Neural cell (in vitro differentiated cells): ENCODE measurements at regions not wholly inside any gene's neighbourhood (a gene's known extent, or its start where the extent isn't known, plus 50 kb on each side); places are given as distances from the start of the nearest gene placed in this dataset.

ENCODE experiments used
- H2AFZ ChIP-seq: fragments of 200-600, 300-800 bp; sonication (generic), shearing (Covaris generic); 2 replicates; pipeline ENCODE4 v1.6.0; 2014; ENCODE audit warnings: low read depth, mild to moderate bottlenecking, antibody characterized with exemption, low read length, moderate library complexity
- H3F3A ChIP-seq: fragments of 200-600 bp; shearing (Covaris generic); 2 replicates; pipeline ENCODE4 v1.6.1; 2016; ENCODE audit warnings: mild to moderate bottlenecking, moderate library complexity, mixed read lengths, antibody characterized with exemption, low read length; ENCODE audit not compliant: insufficient read depth, poor library complexity, severe bottlenecking
- H3K27ac ChIP-seq: fragments of 200-600, 300-800 bp; sonication (generic), shearing (Covaris generic); 2 replicates; pipeline ENCODE4 v1.5.1; 2014; ENCODE audit warnings: mild to moderate bottlenecking, low read length, moderate library complexity
- H3K27me3 ChIP-seq: fragments of 300-800, 200-600 bp; sonication (generic), shearing (Covaris generic); 2 replicates; pipeline ENCODE4 v1.6.0; 2014; ENCODE audit warnings: mild to moderate bottlenecking, low read depth, low read length, moderate library complexity; ENCODE audit not compliant: insufficient read depth
- H3K36me3 ChIP-seq: fragments of 300-800, 200-600 bp; sonication (generic), shearing (Covaris generic); 2 replicates; pipeline ENCODE4 v1.5.1; 2014; ENCODE audit warnings: mild to moderate bottlenecking, antibody characterized with exemption, low read length, moderate library complexity; ENCODE audit not compliant: insufficient read depth
- H3K4me2 ChIP-seq: fragments of 300-800, 200-600 bp; sonication (generic), shearing (Covaris generic); 2 replicates; pipeline ENCODE4 v1.6.0; 2014; ENCODE audit warnings: mild to moderate bottlenecking, low read length
- H3K4me3 ChIP-seq: fragments of 300-800, 200-600 bp; sonication (generic), shearing (Covaris generic); 2 replicates; pipeline ENCODE4 v1.5.1; 2014; ENCODE audit warnings: mild to moderate bottlenecking, low read length, moderate library complexity
- H3K79me2 ChIP-seq: fragments of 200-600 bp; shearing (Covaris generic); replicated peaks from 2 replicates; pipeline ENCODE4 v1.6.0; 2014; ENCODE audit warnings: mild to moderate bottlenecking, low read length, moderate library complexity; ENCODE audit not compliant: insufficient read depth
- H3K9ac ChIP-seq: fragments of 300-800, 200-600 bp; sonication (generic), shearing (Covaris generic); 2 replicates; pipeline ENCODE4 v1.6.1; 2016; ENCODE audit warnings: mild to moderate bottlenecking, low read length, mixed read lengths
- H3K9me2 ChIP-seq: fragments of 200-600 bp; shearing (Covaris generic); 2 replicates; pipeline ENCODE4 v1.6.1; 2016; ENCODE audit warnings: mild to moderate bottlenecking, low read length, mixed read lengths; ENCODE audit not compliant: insufficient read depth
- H3K9me3 ChIP-seq: fragments of 200-600, 300-800 bp; sonication (generic), shearing (Covaris generic); 2 replicates; pipeline ENCODE4 v1.6.1; 2016; ENCODE audit warnings: mild to moderate bottlenecking, mixed run types, low read length, moderate library complexity, mixed read lengths
- H4K20me1 ChIP-seq: fragments of 200-600 bp; shearing (Covaris generic); 2 replicates; pipeline ENCODE4 v1.6.1; 2016; ENCODE audit warnings: mild to moderate bottlenecking, mixed run types; ENCODE audit not compliant: insufficient read depth
- EP300 ChIP-seq: fragments of 450-650 bp; conservative IDR thresholded peaks from 2 replicates; pipeline ENCODE4 v1.6.1; 2014; ENCODE audit warnings: antibody characterized with exemption, mild to moderate bottlenecking, moderate library complexity; ENCODE audit not compliant: poor library complexity, severe bottlenecking
- EZH2 ChIP-seq: fragments of 200-600, 300-800 bp; shearing (Covaris generic), sonication (generic); IDR thresholded peaks from 2 replicates; pipeline ENCODE4 v1.6.1; 2014; ENCODE audit warnings: antibody characterized with exemption, low read length, borderline replicate concordance, mild to moderate bottlenecking; ENCODE audit not compliant: insufficient read depth, poor library complexity, severe bottlenecking
- MXI1 ChIP-seq: fragments of 450-650 bp; conservative IDR thresholded peaks from 2 replicates; pipeline ENCODE4 v1.6.1; 2014; ENCODE audit warnings: antibody characterized with exemption, mild to moderate bottlenecking; ENCODE audit not compliant: poor library complexity, severe bottlenecking
- POLR2AphosphoS5 ChIP-seq: IDR thresholded peaks from 2 replicates; pipeline ENCODE4 v1.6.1; 2012
- RAD21 ChIP-seq: fragments of 450-650 bp; conservative IDR thresholded peaks from 2 replicates; pipeline ENCODE4 v1.6.1; 2014; ENCODE audit warnings: antibody characterized with exemption, mild to moderate bottlenecking, moderate library complexity
- REST ChIP-seq: IDR thresholded peaks from 2 replicates; pipeline ENCODE4 v1.6.1; 2012; ENCODE audit warnings: borderline replicate concordance
- SMC3 ChIP-seq: fragments of 450-650 bp; conservative IDR thresholded peaks from 2 replicates; pipeline ENCODE4 v1.6.1; 2014; ENCODE audit warnings: antibody characterized with exemption, mild to moderate bottlenecking, moderate library complexity; ENCODE audit not compliant: poor library complexity
- TAF1 ChIP-seq: IDR thresholded peaks from 2 replicates; pipeline ENCODE4 v1.6.1; 2012; ENCODE audit warnings: low read depth
- TF ChIP-seq, protein P1 (sequence below): fragments of 450-650 bp; IDR thresholded peaks from 2 replicates; pipeline ENCODE4 v1.5.1; 2014; ENCODE audit warnings: antibody characterized with exemption, mild to moderate bottlenecking, moderate library complexity; ENCODE audit not compliant: poor library complexity, severe bottlenecking

DNA sequence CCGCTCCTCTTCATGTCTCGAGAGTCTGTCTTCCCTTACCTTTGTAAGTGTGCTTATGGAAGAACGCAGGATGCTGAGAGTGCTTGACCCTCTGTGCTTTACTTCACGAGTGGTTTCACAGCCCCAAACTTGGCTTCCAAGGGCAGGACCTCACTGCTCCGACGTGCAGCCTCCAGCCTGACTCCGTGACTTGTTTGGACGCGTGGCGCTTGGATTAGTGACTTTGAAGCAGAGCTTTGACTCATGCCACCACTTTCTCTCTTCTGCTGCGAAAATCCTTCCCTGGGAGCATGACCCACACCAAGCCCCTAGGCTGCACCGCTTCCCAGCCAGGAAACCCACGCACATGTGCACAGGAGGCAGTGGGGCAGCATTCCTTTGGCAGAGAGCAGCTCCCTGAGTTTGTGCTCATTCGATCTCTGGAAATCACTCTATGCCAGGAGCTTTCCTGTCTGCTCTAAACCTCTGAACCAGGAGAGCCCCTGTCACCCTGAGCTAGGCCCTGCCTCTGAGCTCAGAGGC is 207.8 kb upstream of the HS6ST1 start:
- TF ChIP-seq REST (no peak), POLR2AphosphoS5 (no peak), MXI1 (no peak), SMC3 (no peak), RAD21 (no peak), TAF1 (no peak), EP300 (no peak), EZH2 (no peak)
- TF ChIP-seq, protein P1, sequence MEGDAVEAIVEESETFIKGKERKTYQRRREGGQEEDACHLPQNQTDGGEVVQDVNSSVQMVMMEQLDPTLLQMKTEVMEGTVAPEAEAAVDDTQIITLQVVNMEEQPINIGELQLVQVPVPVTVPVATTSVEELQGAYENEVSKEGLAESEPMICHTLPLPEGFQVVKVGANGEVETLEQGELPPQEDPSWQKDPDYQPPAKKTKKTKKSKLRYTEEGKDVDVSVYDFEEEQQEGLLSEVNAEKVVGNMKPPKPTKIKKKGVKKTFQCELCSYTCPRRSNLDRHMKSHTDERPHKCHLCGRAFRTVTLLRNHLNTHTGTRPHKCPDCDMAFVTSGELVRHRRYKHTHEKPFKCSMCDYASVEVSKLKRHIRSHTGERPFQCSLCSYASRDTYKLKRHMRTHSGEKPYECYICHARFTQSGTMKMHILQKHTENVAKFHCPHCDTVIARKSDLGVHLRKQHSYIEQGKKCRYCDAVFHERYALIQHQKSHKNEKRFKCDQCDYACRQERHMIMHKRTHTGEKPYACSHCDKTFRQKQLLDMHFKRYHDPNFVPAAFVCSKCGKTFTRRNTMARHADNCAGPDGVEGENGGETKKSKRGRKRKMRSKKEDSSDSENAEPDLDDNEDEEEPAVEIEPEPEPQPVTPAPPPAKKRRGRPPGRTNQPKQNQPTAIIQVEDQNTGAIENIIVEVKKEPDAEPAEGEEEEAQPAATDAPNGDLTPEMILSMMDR, result no peak

GRCh38 chr2:128528133-128528532 is 209.5 kb upstream of the HS6ST1 start:
- Histone ChIP-seq H4K20me1 (no peaks in the 10 kb centered on the region), H3F3A (no peaks in the 10 kb centered on the region), H2AFZ (no peak overlapping the region), H3K4me3 (no peak overlapping the region), H3K4me2 (no peak overlapping the region), H3K79me2 (no peaks in the 10 kb centered on the region), H3K9me2 (no peaks in the 10 kb centered on the region), H3K9ac (no peak overlapping the region), H3K36me3 (no peaks in the 10 kb centered on the region), H3K9me3 (peaks cover 6% of the 10 kb centered on the region), H3K27ac (no peak overlapping the region), H3K27me3 (no peaks in the 10 kb centered on the region)
- TF ChIP-seq EP300, result no peak
- TF ChIP-seq TAF1, result no peak
- no peak for TF ChIP-seq REST
- TF ChIP-seq MXI1, result no peak

More for the DNA sequence above, 207.8 kb upstream of the HS6ST1 start:
- peaks cover 6% of the 10 kb centered on the region for H3K9me3 ChIP-seq
- no peak overlapping the region for H2AFZ ChIP-seq
- H3K9ac ChIP-seq, result no peak overlapping the region
- no peaks in the 10 kb centered on the region for H3K27me3 ChIP-seq
- H3K36me3 ChIP-seq, result no peaks in the 10 kb centered on the region
- no peaks in the 10 kb centered on the region for H3F3A ChIP-seq
- H3K4me2 ChIP-seq, result no peak overlapping the region
- no peak overlapping the region for H3K4me3 ChIP-seq
- no peaks in the 10 kb centered on the region for H3K79me2 ChIP-seq
- H3K9me2 ChIP-seq, result no peaks in the 10 kb centered on the region
- H3K27ac ChIP-seq, result no peak overlapping the region
- no peaks in the 10 kb centered on the region for H4K20me1 ChIP-seq
